Trophoblast cell (in vitro differentiated cells and primary cell): ENCODE measurements at regions not wholly inside any gene's neighbourhood (a gene's known extent, or its start where the extent isn't known, plus 50 kb on each side); places are given as distances from the start of the nearest gene placed in this dataset.

ENCODE experiments used
- DNase-seq, 2 donors: peaks; one replicate each; pipeline ENCODE4 v3.0.0-alpha.2; 2016
- H2AFZ ChIP-seq: 2 replicates; pipeline ENCODE4 v1.6.1; 2013; ENCODE audit warnings: low read length, moderate library complexity, mild to moderate bottlenecking; ENCODE audit not compliant: insufficient read depth, poor library complexity
- H2AK5ac ChIP-seq: 2 replicates; pipeline ENCODE4 v1.6.1; 2013; ENCODE audit warnings: mild to moderate bottlenecking, low read length
- H2BK120ac ChIP-seq: 2 replicates; pipeline ENCODE4 v1.6.1; 2013; ENCODE audit warnings: low read length, mild to moderate bottlenecking, moderate library complexity; ENCODE audit not compliant: insufficient read depth, poor library complexity
- H2BK12ac ChIP-seq: 2 replicates; pipeline ENCODE4 v1.6.1; 2013; ENCODE audit warnings: mild to moderate bottlenecking, low read length, moderate library complexity
- H2BK5ac ChIP-seq: 2 replicates; pipeline ENCODE4 v1.6.1; 2013; ENCODE audit warnings: low read length, low read depth, moderate library complexity, mild to moderate bottlenecking; ENCODE audit not compliant: poor library complexity
- H3K14ac ChIP-seq: 2 replicates; pipeline ENCODE4 v1.6.1; 2013; ENCODE audit warnings: mild to moderate bottlenecking, low read length
- H3K18ac ChIP-seq: 2 replicates; pipeline ENCODE4 v1.6.1; 2013; ENCODE audit warnings: mild to moderate bottlenecking, low read length
- H3K23ac ChIP-seq: 2 replicates; pipeline ENCODE4 v1.6.1; 2013; ENCODE audit warnings: low read length
- H3K27ac ChIP-seq: 2 replicates; pipeline ENCODE4 v1.5.1; 2013; ENCODE audit warnings: low read depth, mild to moderate bottlenecking, inconsistent platforms, low read length, moderate library complexity
- H3K27me3 ChIP-seq: 2 replicates; pipeline ENCODE4 v1.6.1; 2013; ENCODE audit warnings: inconsistent platforms, mild to moderate bottlenecking, low read length, moderate library complexity; ENCODE audit not compliant: insufficient read depth
- H3K36me3 ChIP-seq, 2 experiments: 1 replicate in 1 of 2; 2 replicates in 1 of 2; pipeline ENCODE4 v1.6.1; 2013; ENCODE audit warnings: low read length in 2 of 2, mild to moderate bottlenecking in 2 of 2, moderate library complexity in 1 of 2; ENCODE audit not compliant: insufficient read depth in 2 of 2, control insufficient read depth in 1 of 2
- H3K4ac ChIP-seq: 2 replicates; pipeline ENCODE4 v1.6.1; 2013; ENCODE audit warnings: low read depth, mild to moderate bottlenecking, low read length, moderate library complexity
- H3K4me1 ChIP-seq, 2 experiments: 1 replicate in 1 of 2; 2 replicates in 1 of 2; pipeline ENCODE4 v1.6.1; 2013; ENCODE audit warnings: low read length in 2 of 2, mild to moderate bottlenecking in 2 of 2, moderate library complexity in 1 of 2; ENCODE audit not compliant: insufficient read depth in 2 of 2, control insufficient read depth in 1 of 2
- H3K4me2 ChIP-seq: 2 replicates; pipeline ENCODE4 v1.6.1; 2013; ENCODE audit warnings: inconsistent platforms, mild to moderate bottlenecking, low read length, moderate library complexity
- H3K4me3 ChIP-seq: 2 replicates; pipeline ENCODE4 v1.5.1; 2013; ENCODE audit warnings: mild to moderate bottlenecking, low read depth, low read length, inconsistent platforms
- H3K79me1 ChIP-seq: one replicate; pipeline ENCODE4 v1.6.1; 2013; ENCODE audit warnings: low read length
- H3K79me2 ChIP-seq: 2 replicates; pipeline ENCODE4 v1.6.1; 2013; ENCODE audit warnings: low read length, mild to moderate bottlenecking; ENCODE audit not compliant: control insufficient read depth, insufficient read depth, poor library complexity
- H3K9ac ChIP-seq: 2 replicates; pipeline ENCODE4 v1.6.1; 2013; ENCODE audit warnings: mild to moderate bottlenecking, low read length
- H3K9me3 ChIP-seq: 2 replicates; pipeline ENCODE4 v1.6.1; 2013; ENCODE audit warnings: low read depth, mild to moderate bottlenecking, control low read depth, inconsistent platforms, low read length; ENCODE audit not compliant: insufficient read depth
- H4K12ac ChIP-seq: 2 replicates; pipeline ENCODE4 v1.6.1; 2013; ENCODE audit warnings: low read depth, mild to moderate bottlenecking, low read length, moderate library complexity
- H4K8ac ChIP-seq: 2 replicates; pipeline ENCODE4 v1.6.1; 2013; ENCODE audit warnings: low read depth, mild to moderate bottlenecking, low read length, moderate library complexity
- H4K91ac ChIP-seq: one replicate; pipeline ENCODE4 v1.6.1; 2013; ENCODE audit warnings: low read depth, mild to moderate bottlenecking, low read length, moderate library complexity
- WGBS: extraction: QIAGEN DNeasy Blood & Tissue Kit; methylation state at CpG from one replicate; pipeline ENCODE4 v1.1.7; 2013; ENCODE audit warnings: missing lambda C conversion rate; ENCODE audit not compliant: insufficient read length, insufficient coverage; ENCODE audit errors: extremely low coverage; 5-methylcytosine and 5-hydroxymethylcytosine counted together

DNA sequence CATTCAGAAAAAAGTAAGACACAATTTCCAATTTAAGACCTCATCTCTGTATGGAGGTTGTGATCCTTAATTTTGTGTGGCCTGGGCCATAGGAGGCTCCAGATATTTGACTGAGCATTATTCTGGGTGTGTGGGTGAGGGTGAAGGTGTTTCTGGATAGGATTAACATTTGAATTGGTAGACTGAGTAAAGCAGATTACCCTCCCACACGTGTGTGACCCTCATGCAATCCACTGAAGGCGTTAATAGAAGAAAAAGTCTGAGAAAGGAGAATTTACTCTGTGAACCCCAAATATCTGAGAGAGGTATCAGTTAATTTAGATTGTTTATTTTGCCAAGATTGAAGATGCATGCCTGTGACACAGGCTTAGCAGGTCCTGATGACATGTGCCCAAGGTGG lies 328.0 kb upstream of the POT1 start:
- H3K4me1 ChIP-seq: no peaks in the 10 kb centered on the region
- no peaks in the 10 kb centered on the region for H3K9me3 ChIP-seq
- no peak overlapping the region for H3K14ac ChIP-seq

DNA sequence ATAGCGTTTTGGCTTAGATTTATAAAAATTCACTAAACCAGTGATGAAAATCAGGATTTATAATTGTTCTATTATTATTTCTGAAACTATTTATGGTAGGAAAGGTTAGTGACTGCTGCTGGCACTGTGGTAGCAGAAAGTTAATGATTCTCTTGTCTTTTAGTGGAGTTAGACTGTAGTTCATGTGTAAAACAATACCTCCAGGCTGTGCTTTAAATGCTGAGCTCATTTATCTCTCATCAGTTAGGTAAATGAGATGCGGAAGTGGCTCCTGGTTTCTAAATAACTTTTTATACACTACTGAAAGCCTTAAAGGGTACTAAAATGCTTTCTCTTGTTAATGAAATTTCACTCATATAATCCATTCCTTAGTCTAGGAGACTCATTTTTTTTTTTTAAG lies 326.8 kb upstream of the POT1 start:
- H4K8ac ChIP-seq: no peak overlapping the region
- no peak overlapping the region for H3K4me3 ChIP-seq
- H3K4me2 ChIP-seq: no peak overlapping the region
- no peak overlapping the region for H2BK12ac ChIP-seq
- no peak overlapping the region for H3K4ac ChIP-seq
- no peak overlapping the region for H3K23ac ChIP-seq
- H4K91ac ChIP-seq: no peak overlapping the region
- H3K14ac ChIP-seq: no peak overlapping the region
- no peak overlapping the region for H2BK5ac ChIP-seq
- H3K36me3 ChIP-seq: no peaks in the 10 kb centered on the region
- no peak for DNase-seq
- no peak overlapping the region for H3K18ac ChIP-seq
- H3K27me3 ChIP-seq: no peaks in the 10 kb centered on the region
- H2AK5ac ChIP-seq: no peak overlapping the region
- H3K9me3 ChIP-seq: no peaks in the 10 kb centered on the region
- H3K27ac ChIP-seq: no peak overlapping the region
- WGBS: no CpG with 5 or more reads among the region's 2 CpGs
- H3K4me1 ChIP-seq: no peaks in the 10 kb centered on the region
- H3K79me1 ChIP-seq: no peaks in the 10 kb centered on the region
- no peaks in the 10 kb centered on the region for H3K79me2 ChIP-seq
- H2AFZ ChIP-seq: no peak overlapping the region
- no peak overlapping the region for H2BK120ac ChIP-seq
- H3K9ac ChIP-seq: no peak overlapping the region
- H4K12ac ChIP-seq: no peak overlapping the region

More for the DNA sequence above, 328.0 kb upstream of the POT1 start:
- Histone ChIP-seq H3K79me2 (no peaks in the 10 kb centered on the region), H3K36me3 (no peaks in the 10 kb centered on the region), H2BK5ac (no peak overlapping the region), H3K9ac (no peak overlapping the region), H3K18ac (no peak overlapping the region), H3K4me2 (no peak overlapping the region), H2AFZ (no peak overlapping the region), H3K79me1 (no peaks in the 10 kb centered on the region), H2BK120ac (no peak overlapping the region), H3K4me3 (no peak overlapping the region), H3K27me3 (no peaks in the 10 kb centered on the region), H4K91ac (no peak overlapping the region), H3K23ac (no peak overlapping the region), H2AK5ac (no peak overlapping the region), H3K27ac (no peak overlapping the region), H4K8ac (no peak overlapping the region), H4K12ac (no peak overlapping the region), H2BK12ac (no peak overlapping the region), H3K4ac (no peak overlapping the region)
- DNase-seq: no peak
- no CpG with 5 or more reads among the region's 2 CpGs for WGBS

DNA sequence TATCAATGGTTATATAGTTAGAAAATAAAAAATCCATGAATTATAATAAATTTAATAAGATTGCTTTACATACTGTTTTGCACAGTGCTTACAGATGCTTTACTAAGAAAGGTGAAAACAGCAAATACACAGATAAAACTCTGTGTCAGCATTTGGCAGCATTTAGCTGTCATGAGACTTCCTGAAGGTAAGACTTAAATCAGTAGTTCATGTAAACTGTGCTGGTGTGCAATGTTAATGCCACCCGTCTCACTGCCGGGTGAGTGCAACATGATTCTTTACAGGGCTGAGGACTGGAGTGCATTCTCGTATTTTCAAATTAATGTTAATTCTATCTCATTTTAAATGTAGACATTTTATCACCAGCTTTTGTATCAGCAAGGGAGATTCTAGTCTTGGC lies 326.2 kb upstream of the POT1 start:
- no peak overlapping the region for H2BK12ac ChIP-seq
- no peak overlapping the region for H3K27ac ChIP-seq
- no peak overlapping the region for H3K23ac ChIP-seq
- H3K4me3 ChIP-seq: no peak overlapping the region
- no peak overlapping the region for H3K4me2 ChIP-seq
- no peak overlapping the region for H3K4ac ChIP-seq
- no peaks in the 10 kb centered on the region for H3K79me2 ChIP-seq
- H2BK5ac ChIP-seq: no peak overlapping the region
- H2AK5ac ChIP-seq: no peak overlapping the region
- no peaks in the 10 kb centered on the region for H3K4me1 ChIP-seq
- H3K36me3 ChIP-seq: no peaks in the 10 kb centered on the region
- DNase-seq: no peak
- H4K12ac ChIP-seq: no peak overlapping the region
- no peak overlapping the region for H2BK120ac ChIP-seq
- no CpG with 5 or more reads among the region's 3 CpGs for WGBS
- H3K14ac ChIP-seq: no peak overlapping the region
- H3K79me1 ChIP-seq: no peaks in the 10 kb centered on the region
- no peak overlapping the region for H4K8ac ChIP-seq
- H3K18ac ChIP-seq: no peak overlapping the region
- H3K9me3 ChIP-seq: no peaks in the 10 kb centered on the region
- no peak overlapping the region for H2AFZ ChIP-seq
- no peaks in the 10 kb centered on the region for H3K27me3 ChIP-seq
- no peak overlapping the region for H3K9ac ChIP-seq
- H4K91ac ChIP-seq: no peak overlapping the region

GRCh38 chr7:125254566-125254965 lies 324.9 kb upstream of the POT1 start:
- Histone ChIP-seq H4K8ac (no peak overlapping the region), H3K79me1 (no peaks in the 10 kb centered on the region), H3K9me3 (no peaks in the 10 kb centered on the region), H2BK12ac (no peak overlapping the region), H3K79me2 (no peaks in the 10 kb centered on the region), H3K36me3 (no peaks in the 10 kb centered on the region), H3K14ac (no peak overlapping the region), H3K27ac (no peak overlapping the region), H3K18ac (no peak overlapping the region), H2BK120ac (no peak overlapping the region), H3K4ac (no peak overlapping the region), H3K4me1 (no peaks in the 10 kb centered on the region), H3K23ac (no peak overlapping the region), H2AFZ (no peak overlapping the region), H3K9ac (no peak overlapping the region), H3K4me3 (no peak overlapping the region), H4K12ac (no peak overlapping the region), H3K27me3 (no peaks in the 10 kb centered on the region), H2AK5ac (no peak overlapping the region), H4K91ac (no peak overlapping the region), H3K4me2 (no peak overlapping the region), H2BK5ac (no peak overlapping the region)
- WGBS: no CpG with 5 or more reads among the region's 1 CpG
- no peak for DNase-seq
